ENCODE measurements at regions not wholly inside any gene's neighbourhood (a gene's known extent, or its start where the extent isn't known, plus 50 kb on each side); places are given as distances from the start of the nearest gene placed in this dataset.
A peak's percentile ranks its signal among the peaks of the same experiment; 100 is the strongest.

DNA sequence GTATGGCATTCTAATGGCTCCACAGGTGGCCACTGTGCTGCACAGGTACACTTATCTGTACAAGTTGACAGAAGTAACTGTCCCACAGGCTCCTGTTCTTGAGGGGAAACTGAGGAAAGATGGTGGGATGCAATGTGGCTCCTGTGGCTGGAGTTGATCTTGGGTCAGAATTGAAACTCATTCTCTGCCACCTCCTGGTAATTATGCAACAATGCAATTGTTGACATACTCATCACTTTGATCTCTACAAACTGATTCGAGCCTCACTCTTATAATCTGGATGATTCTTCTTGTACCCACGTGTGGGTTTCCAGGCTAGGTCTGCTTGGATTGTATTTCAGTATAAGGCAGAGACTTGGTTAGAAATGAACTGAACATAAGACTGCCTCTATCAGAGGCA is 148.8 kb downstream of the CCNG2 start:
- no peak overlapping the region for H3K4me3 ChIP-seq
- no peaks in the 10 kb centered on the region for H3K4me1 ChIP-seq
- ATAC-seq (no peak), FAIRE-seq (no peak), DNase-seq (ENCODE audit: low read depth in 1 of 2, low spot score in 1 of 2) (no peak)
- WGBS (ENCODE audit: missing lambda C conversion rate), result 0% methylated on average over 2 of the region's 2 CpGs
- H3K27ac ChIP-seq, result no peak overlapping the region
- no peaks in the 10 kb centered on the region for H3K9me3 ChIP-seq
- TF ChIP-seq, protein P1, sequence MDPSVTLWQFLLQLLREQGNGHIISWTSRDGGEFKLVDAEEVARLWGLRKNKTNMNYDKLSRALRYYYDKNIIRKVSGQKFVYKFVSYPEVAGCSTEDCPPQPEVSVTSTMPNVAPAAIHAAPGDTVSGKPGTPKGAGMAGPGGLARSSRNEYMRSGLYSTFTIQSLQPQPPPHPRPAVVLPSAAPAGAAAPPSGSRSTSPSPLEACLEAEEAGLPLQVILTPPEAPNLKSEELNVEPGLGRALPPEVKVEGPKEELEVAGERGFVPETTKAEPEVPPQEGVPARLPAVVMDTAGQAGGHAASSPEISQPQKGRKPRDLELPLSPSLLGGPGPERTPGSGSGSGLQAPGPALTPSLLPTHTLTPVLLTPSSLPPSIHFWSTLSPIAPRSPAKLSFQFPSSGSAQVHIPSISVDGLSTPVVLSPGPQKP (IDR thresholded peaks at IDR 0.05; ENCODE audit: low read depth, low read length), result no peak
- TF ChIP-seq, protein P2, sequence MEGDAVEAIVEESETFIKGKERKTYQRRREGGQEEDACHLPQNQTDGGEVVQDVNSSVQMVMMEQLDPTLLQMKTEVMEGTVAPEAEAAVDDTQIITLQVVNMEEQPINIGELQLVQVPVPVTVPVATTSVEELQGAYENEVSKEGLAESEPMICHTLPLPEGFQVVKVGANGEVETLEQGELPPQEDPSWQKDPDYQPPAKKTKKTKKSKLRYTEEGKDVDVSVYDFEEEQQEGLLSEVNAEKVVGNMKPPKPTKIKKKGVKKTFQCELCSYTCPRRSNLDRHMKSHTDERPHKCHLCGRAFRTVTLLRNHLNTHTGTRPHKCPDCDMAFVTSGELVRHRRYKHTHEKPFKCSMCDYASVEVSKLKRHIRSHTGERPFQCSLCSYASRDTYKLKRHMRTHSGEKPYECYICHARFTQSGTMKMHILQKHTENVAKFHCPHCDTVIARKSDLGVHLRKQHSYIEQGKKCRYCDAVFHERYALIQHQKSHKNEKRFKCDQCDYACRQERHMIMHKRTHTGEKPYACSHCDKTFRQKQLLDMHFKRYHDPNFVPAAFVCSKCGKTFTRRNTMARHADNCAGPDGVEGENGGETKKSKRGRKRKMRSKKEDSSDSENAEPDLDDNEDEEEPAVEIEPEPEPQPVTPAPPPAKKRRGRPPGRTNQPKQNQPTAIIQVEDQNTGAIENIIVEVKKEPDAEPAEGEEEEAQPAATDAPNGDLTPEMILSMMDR (IDR thresholded peaks at IDR 0.05), result no peak
- TF ChIP-seq GATA3 (IDR thresholded peaks at IDR 0.05; ENCODE audit: borderline replicate concordance), result no peak
- no peak for TF ChIP-seq HOXB5 (CRISPR knock-in tag; IDR thresholded peaks at IDR 0.05)
- TF ChIP-seq PHF8 (IDR thresholded peaks at IDR 0.05; ENCODE audit: borderline replicate concordance, low read depth), result no peak
- no peak for TF ChIP-seq ZFP36 (IDR thresholded peaks at IDR 0.05; ENCODE audit: borderline replicate concordance, partially characterized antibody)
- TF ChIP-seq, protein P3, sequence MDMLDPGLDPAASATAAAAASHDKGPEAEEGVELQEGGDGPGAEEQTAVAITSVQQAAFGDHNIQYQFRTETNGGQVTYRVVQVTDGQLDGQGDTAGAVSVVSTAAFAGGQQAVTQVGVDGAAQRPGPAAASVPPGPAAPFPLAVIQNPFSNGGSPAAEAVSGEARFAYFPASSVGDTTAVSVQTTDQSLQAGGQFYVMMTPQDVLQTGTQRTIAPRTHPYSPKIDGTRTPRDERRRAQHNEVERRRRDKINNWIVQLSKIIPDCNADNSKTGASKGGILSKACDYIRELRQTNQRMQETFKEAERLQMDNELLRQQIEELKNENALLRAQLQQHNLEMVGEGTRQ (IDR thresholded peaks at IDR 0.05), result no peak
- TF ChIP-seq CBX2 (IDR thresholded peaks at IDR 0.05; ENCODE audit: borderline replicate concordance, low read depth), result no peak
- TF ChIP-seq FOXS1 (CRISPR knock-in tag; IDR thresholded peaks at IDR 0.05), result no peak
- TF ChIP-seq EHMT2 (IDR thresholded peaks at IDR 0.05; ENCODE audit: low read depth), result no peak
- TF ChIP-seq HOXA7 (CRISPR knock-in tag; IDR thresholded peaks at IDR 0.05), result no peak
- TF ChIP-seq NR3C1 (IDR thresholded peaks at IDR 0.05), result no peak
- H3K4me2 ChIP-seq, result no peak overlapping the region
- ChIA-PET POLR2A (no interaction called here), CTCF (no interaction called here)

DNA sequence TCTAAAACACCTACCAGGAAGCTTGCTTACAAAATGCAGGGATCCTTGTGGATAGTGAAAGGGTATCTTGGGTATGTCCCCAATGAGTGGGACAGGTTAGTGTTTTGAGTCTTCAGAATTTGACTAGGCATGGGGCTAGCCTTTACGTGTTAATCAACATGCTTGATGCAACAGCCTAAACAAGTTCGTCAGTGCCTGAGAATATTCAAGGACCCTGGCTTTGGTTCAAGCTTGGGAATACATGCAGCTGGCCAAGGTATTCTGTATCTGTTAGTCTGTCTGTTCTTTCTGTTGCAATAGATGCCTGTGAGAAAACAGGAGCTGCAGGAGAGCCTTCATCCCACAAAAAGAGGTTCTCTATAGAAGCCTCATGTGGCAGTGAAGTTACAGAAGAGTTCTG is 149.5 kb downstream of the CCNG2 start:
- H3K9me3 ChIP-seq, result no peaks in the 10 kb centered on the region
- DNase-seq (ENCODE audit: low read depth in 1 of 2, low spot score in 1 of 2), result no peak
- H3K4me1 ChIP-seq, result no peaks in the 10 kb centered on the region
- TF ChIP-seq ZSCAN20 (CRISPR knock-in tag; IDR thresholded peaks at IDR 0.05), result no peak
- no peak for TF ChIP-seq MYC (IDR thresholded peaks at IDR 0.05; ENCODE audit: borderline replicate concordance, low read length)
- H3K4me2 ChIP-seq, result no peak overlapping the region
- WGBS (ENCODE audit: missing lambda C conversion rate), result 17% methylated on average over 2 of the region's 2 CpGs
- FAIRE-seq, result no peak
- H3K27ac ChIP-seq, result no peak overlapping the region
- H3K4me3 ChIP-seq, result no peak overlapping the region
- CTCF ChIA-PET, result interaction anchor here (0.5 to 1.1 kb wide), 2 partner anchors 52 to 881 kb away, joined by 3 read pairs; no protein-coding TSS in a partner anchor
- POLR2A ChIA-PET, result no interaction called here
- ATAC-seq, result no peak

DNA sequence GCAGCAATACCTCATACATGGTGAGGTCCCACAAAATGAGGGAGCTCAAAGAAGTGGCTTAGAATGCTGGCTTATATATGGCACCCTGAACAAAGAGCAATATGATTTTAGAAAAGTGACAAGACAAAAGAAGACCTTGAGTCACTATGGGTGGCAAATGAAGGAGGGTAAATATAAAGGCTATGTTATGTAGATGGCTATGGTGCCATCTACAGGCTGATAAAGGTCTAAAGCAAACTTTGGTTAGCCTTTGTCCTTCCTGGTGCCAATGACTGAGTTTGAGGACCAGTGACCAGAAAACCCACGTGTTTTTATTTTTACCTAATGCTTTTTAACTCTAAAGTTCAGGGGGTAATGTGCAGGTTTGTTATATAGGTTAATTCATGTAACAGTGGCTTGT is 151.8 kb downstream of the CCNG2 start:
- WGBS (ENCODE audit: missing lambda C conversion rate), result 0% methylated on average over 1 of the region's 1 CpG
- POLR2A ChIA-PET, result no interaction called here

More for the DNA sequence above, 151.8 kb downstream of the CCNG2 start:
- Histone ChIP-seq H3K9me3 (no peaks in the 10 kb centered on the region), H3K4me1 (no peaks in the 10 kb centered on the region), H3K4me3 (no peak overlapping the region), H3K27ac (no peak overlapping the region), H3K4me2 (no peak overlapping the region)
- DNase-seq (ENCODE audit: low read depth in 1 of 2, low spot score in 1 of 2) (peak; percentile 21 to 24), ATAC-seq (peak; percentile 74 to 77; a peak in 5 of 6 replicates), FAIRE-seq (no peak)
- CTCF ChIA-PET, result interaction anchor here (0.6 to 1.9 kb wide), 10 partner anchors 8 to 213 kb away, joined by 3 to 5 read pairs (median 3); no protein-coding TSS in a partner anchor
- TF ChIP-seq RAD21 (conservative IDR thresholded peaks at IDR 0.05 in 1 of 2, IDR thresholded peaks at IDR 0.05 in 1 of 2), result peak; percentile 38 to 50; a peak in 4 of 5 replicates
- TF ChIP-seq, protein P2 (IDR thresholded peaks at IDR 0.05), result peak; percentile 40; the same call in 2 of the 3 replicates
- no peak for TF ChIP-seq EHMT2 (IDR thresholded peaks at IDR 0.05; ENCODE audit: low read depth)
